ENCODE measurements at regions not wholly inside any gene's neighbourhood (a gene's known extent, or its start where the extent isn't known, plus 50 kb on each side); places are given as distances from the start of the nearest gene placed in this dataset.

GRCh38 chr5:143594902-143595818, 191.7 kb upstream of the NR3C1 start (continued):
- TF ChIP-seq AFF4 (CRISPR knock-in tag; IDR thresholded peaks at IDR 0.05), result no peak
- TF ChIP-seq, protein P1, sequence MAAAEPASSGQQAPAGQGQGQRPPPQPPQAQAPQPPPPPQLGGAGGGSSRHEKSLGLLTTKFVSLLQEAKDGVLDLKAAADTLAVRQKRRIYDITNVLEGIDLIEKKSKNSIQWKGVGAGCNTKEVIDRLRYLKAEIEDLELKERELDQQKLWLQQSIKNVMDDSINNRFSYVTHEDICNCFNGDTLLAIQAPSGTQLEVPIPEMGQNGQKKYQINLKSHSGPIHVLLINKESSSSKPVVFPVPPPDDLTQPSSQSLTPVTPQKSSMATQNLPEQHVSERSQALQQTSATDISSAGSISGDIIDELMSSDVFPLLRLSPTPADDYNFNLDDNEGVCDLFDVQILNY (CRISPR knock-in tag; conservative IDR thresholded peaks at IDR 0.05), result 0 out of 2 replicates have a peak, but pooled peaks have one; percentile 12
- no peak for TF ChIP-seq POLR2AphosphoS5 (IDR thresholded peaks at IDR 0.05; ENCODE audit: low read depth, low read length)
- TF ChIP-seq IRF2 (CRISPR knock-in tag; IDR thresholded peaks at IDR 0.05), result peak; percentile 32; the same call in 1 of the 2 replicates
- peak; percentile 56; the same call in 1 of the 2 replicates for TF ChIP-seq ZNF501 (CRISPR knock-in tag; IDR thresholded peaks at IDR 0.05)
- TF ChIP-seq ZNF513 (CRISPR knock-in tag; conservative IDR thresholded peaks at IDR 0.05), result no peak
- TF ChIP-seq ETV6 (CRISPR knock-in tag; conservative IDR thresholded peaks at IDR 0.05), result no peak
- TF ChIP-seq GPN1 (CRISPR knock-in tag; IDR thresholded peaks at IDR 0.05; ENCODE audit: borderline replicate concordance), result no peak
- TF ChIP-seq ZNF510 (CRISPR knock-in tag; IDR thresholded peaks at IDR 0.05; ENCODE audit: low read depth), result no peak; the same call in 1 of the 2 replicates
- TF ChIP-seq, protein P2, sequence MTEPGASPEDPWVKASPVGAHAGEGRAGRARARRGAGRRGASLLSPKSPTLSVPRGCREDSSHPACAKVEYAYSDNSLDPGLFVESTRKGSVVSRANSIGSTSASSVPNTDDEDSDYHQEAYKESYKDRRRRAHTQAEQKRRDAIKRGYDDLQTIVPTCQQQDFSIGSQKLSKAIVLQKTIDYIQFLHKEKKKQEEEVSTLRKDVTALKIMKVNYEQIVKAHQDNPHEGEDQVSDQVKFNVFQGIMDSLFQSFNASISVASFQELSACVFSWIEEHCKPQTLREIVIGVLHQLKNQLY (CRISPR knock-in tag; IDR thresholded peaks at IDR 0.05), result no peak
- no peak for TF ChIP-seq ZNF10 (CRISPR knock-in tag; IDR thresholded peaks at IDR 0.05; ENCODE audit: borderline replicate concordance, low read depth)
- TF ChIP-seq DRAP1 (CRISPR knock-in tag; IDR thresholded peaks at IDR 0.05), result peak; percentile 12; the same call in 1 of the 2 replicates
- TF ChIP-seq ZNF7 (CRISPR knock-in tag; IDR thresholded peaks at IDR 0.05), result no peak
- no peak for TF ChIP-seq ZNF577 (CRISPR knock-in tag; IDR thresholded peaks at IDR 0.05; ENCODE audit: borderline replicate concordance, low read depth)
- no peak for TF ChIP-seq ZNF337 (CRISPR knock-in tag; IDR thresholded peaks at IDR 0.05; ENCODE audit: borderline replicate concordance, low read depth)
- TF ChIP-seq POLR2G (IDR thresholded peaks at IDR 0.05; ENCODE audit: low read depth, low read length), result no peak
- no peak for TF ChIP-seq ELK4 (CRISPR knock-in tag; IDR thresholded peaks at IDR 0.05; ENCODE audit: borderline replicate concordance)
- TF ChIP-seq, protein P3, sequence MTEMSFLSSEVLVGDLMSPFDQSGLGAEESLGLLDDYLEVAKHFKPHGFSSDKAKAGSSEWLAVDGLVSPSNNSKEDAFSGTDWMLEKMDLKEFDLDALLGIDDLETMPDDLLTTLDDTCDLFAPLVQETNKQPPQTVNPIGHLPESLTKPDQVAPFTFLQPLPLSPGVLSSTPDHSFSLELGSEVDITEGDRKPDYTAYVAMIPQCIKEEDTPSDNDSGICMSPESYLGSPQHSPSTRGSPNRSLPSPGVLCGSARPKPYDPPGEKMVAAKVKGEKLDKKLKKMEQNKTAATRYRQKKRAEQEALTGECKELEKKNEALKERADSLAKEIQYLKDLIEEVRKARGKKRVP (CRISPR knock-in tag; IDR thresholded peaks at IDR 0.05), result peak in 1 of 2 experiments; percentile 75; a peak in 2 of 4 replicates
- TF ChIP-seq ZNF776 (CRISPR knock-in tag; IDR thresholded peaks at IDR 0.05), result no peak

All from HepG2 (cell line).